ENCODE measurements at regions not wholly inside any gene's neighbourhood (a gene's known extent, or its start where the extent isn't known, plus 50 kb on each side); places are given as distances from the start of the nearest gene placed in this dataset.

GRCh38 chr6:65908065-65908464 lies 201.0 kb upstream of the EYS start:
- TF ChIP-seq POLR2A (IDR thresholded peaks at IDR 0.05) (no peak), CTCF (IDR thresholded peaks at IDR 0.05) (no peak), EP300 (IDR thresholded peaks at IDR 0.05; ENCODE audit: low read depth) (no peak), POLR2AphosphoS5 (IDR thresholded peaks at IDR 0.05) (no peak)
